ENCODE measurements at regions not wholly inside any gene's neighbourhood (a gene's known extent, or its start where the extent isn't known, plus 50 kb on each side); places are given as distances from the start of the nearest gene placed in this dataset.

GRCh38 chr5:93807846-93808245 lies 66.4 kb upstream of the POU5F2 start:
- no peak for DNase-seq (ENCODE audit: low read depth, low spot score)
- BruUV-seq (replicated peaks): no TSS peak
- CTCF ChIA-PET: no interaction called here
- no peaks in the 10 kb centered on the region for H3K4me1 ChIP-seq (ENCODE audit: control insufficient read depth, insufficient read depth, low read length)
- intact Hi-C loops (cut with micrococcal nuclease; ENCODE audit: unreplicated experiment): no loop called here
- in situ Hi-C loops (cut with HindIII; ENCODE audit: low pct_unique_long_range_greater_than_20kb, low sequenced_read_pairs): loop anchor here (25.0 kb wide), 1 partner anchor 196 kb away; no protein-coding TSS in a partner anchor
- H3K4me3 ChIP-seq (ENCODE audit: low read depth in 2 of 2, low read length in 2 of 2): no peak overlapping the region
- no peak for ATAC-seq
- no peak for TF ChIP-seq REST (IDR thresholded peaks at IDR 0.05; ENCODE audit: insufficient read depth in 1 of 2, low read depth in 2 of 2, low read length in 1 of 2)
- TF ChIP-seq, protein P1, sequence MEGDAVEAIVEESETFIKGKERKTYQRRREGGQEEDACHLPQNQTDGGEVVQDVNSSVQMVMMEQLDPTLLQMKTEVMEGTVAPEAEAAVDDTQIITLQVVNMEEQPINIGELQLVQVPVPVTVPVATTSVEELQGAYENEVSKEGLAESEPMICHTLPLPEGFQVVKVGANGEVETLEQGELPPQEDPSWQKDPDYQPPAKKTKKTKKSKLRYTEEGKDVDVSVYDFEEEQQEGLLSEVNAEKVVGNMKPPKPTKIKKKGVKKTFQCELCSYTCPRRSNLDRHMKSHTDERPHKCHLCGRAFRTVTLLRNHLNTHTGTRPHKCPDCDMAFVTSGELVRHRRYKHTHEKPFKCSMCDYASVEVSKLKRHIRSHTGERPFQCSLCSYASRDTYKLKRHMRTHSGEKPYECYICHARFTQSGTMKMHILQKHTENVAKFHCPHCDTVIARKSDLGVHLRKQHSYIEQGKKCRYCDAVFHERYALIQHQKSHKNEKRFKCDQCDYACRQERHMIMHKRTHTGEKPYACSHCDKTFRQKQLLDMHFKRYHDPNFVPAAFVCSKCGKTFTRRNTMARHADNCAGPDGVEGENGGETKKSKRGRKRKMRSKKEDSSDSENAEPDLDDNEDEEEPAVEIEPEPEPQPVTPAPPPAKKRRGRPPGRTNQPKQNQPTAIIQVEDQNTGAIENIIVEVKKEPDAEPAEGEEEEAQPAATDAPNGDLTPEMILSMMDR (IDR thresholded peaks at IDR 0.05): no peak
- H3K36me3 ChIP-seq (ENCODE audit: control insufficient read depth, insufficient read depth, low read length): no peaks in the 10 kb centered on the region; the same call in 1 of the 2 replicates
- no peaks in the 10 kb centered on the region for H3K9me3 ChIP-seq (ENCODE audit: control insufficient read depth, insufficient read depth, low read depth, low read length)
- H3K27me3 ChIP-seq (ENCODE audit: control insufficient read depth, insufficient read depth, low read length): no peaks in the 10 kb centered on the region
- POLR2A ChIA-PET: no interaction called here
- no peak overlapping the region for H3K27ac ChIP-seq (ENCODE audit: low read length)

DNA sequence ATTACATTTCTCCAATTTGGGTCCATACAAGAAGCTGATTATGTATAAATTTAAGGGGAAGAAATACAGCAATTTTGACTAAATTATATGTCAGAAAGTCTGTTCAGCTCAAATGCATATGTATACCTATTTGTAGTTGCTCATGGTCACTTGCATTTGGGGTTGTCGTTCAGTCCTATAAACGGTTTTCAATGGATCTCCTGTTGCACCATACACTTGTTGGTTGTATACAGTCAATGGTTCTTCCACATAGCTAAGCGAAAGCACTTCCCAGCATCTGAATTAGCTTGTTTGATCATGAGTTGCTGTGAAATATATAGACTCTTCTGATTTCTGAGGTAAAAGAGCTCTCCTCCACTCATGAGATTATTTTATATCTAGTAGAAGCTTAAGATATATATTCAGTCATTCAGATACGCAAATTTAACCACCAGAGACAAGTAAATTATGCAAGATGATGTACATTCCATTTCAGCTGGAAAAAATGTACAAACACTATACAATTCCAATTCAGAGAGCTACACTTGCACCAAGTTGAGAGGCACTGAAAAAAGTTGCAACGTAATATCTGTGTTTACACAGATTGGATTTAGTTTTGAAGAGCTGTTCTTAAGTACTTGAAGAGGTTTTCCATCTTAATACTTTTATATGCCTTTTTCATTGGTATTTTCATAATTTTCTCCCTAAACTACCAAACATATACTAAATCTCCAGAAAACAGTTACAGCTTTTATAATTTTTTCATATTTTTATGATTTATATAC lies 64.4 kb upstream of the POU5F2 start:
- in situ Hi-C loops (cut with HindIII; ENCODE audit: low pct_unique_long_range_greater_than_20kb, low sequenced_read_pairs): loop anchor here (25.0 kb wide), 1 partner anchor 193 kb away; no protein-coding TSS in a partner anchor
- Histone ChIP-seq H3K4me3 (ENCODE audit: low read depth in 2 of 2, low read length in 2 of 2) (no peak overlapping the region), H3K27ac (ENCODE audit: low read length) (no peak overlapping the region), H3K27me3 (ENCODE audit: control insufficient read depth, insufficient read depth, low read length) (no peaks in the 10 kb centered on the region), H3K36me3 (ENCODE audit: control insufficient read depth, insufficient read depth, low read length) (no peaks in the 10 kb centered on the region; the same call in 1 of the 2 replicates), H3K9me3 (ENCODE audit: control insufficient read depth, insufficient read depth, low read depth, low read length) (no peaks in the 10 kb centered on the region), H3K4me1 (ENCODE audit: control insufficient read depth, insufficient read depth, low read length) (peaks cover 8% of the 10 kb centered on the region)
- TF ChIP-seq REST (IDR thresholded peaks at IDR 0.05; ENCODE audit: insufficient read depth in 1 of 2, low read depth in 2 of 2, low read length in 1 of 2) (no peak), TCF7L2 (IDR thresholded peaks at IDR 0.05; ENCODE audit: low read depth, low read length) (no peak), SIN3A (IDR thresholded peaks at IDR 0.05; ENCODE audit: borderline replicate concordance, insufficient read depth, low read depth, low read length) (no peak), POLR2AphosphoS5 (IDR thresholded peaks at IDR 0.05; ENCODE audit: low read depth, low read length) (no peak)
- TF ChIP-seq, protein P1 (IDR thresholded peaks at IDR 0.05): no peak
- POLR2A ChIA-PET: interaction anchor here (0.5 kb wide), 1 partner anchor 223 kb away, joined by 8 read pairs; the partner anchor contains the start of gene NR2F1
- no peak for DNase-seq (ENCODE audit: low read depth, low spot score)
- CTCF ChIA-PET: interaction anchor here (0.6 kb wide), 1 partner anchor 198 kb away, joined by 3 read pairs; no protein-coding TSS in a partner anchor
- no peak for ATAC-seq
- intact Hi-C loops (cut with micrococcal nuclease; ENCODE audit: unreplicated experiment): no loop called here
- no TSS peak for BruUV-seq (replicated peaks)

Measured in Panc1 (cell line).